B cell (primary cell): ENCODE measurements at regions not wholly inside any gene's neighbourhood (a gene's known extent, or its start where the extent isn't known, plus 50 kb on each side); places are given as distances from the start of the nearest gene placed in this dataset.

Source experiments
- ATAC-seq: fragments of 200-7000 bp; cut with Tn5 transposase; one replicate; pipeline ENCODE4 v1.10.0; 2021; ENCODE audit warnings: low read depth, mild to moderate bottlenecking, moderate number of reproducible peaks, moderate library complexity
- CTCF ChIA-PET: fragments of 350-600 bp; sonication (Branson Sonifier 250); formaldehyde crosslinking; loops from one replicate; lab custom pipeline; 2021; ENCODE audit warnings: antibody characterized with exemption, inconsistent platforms; lab: Charles Lee
- POLR2A ChIA-PET: fragments of 350-600 bp; sonication (Branson Sonifier 250); formaldehyde crosslinking; loops from one replicate; lab custom pipeline; 2021; ENCODE audit warnings: antibody characterized with exemption; lab: Charles Lee
- DNase-seq: peaks from one replicate; pipeline ENCODE4 v3.0.0; 2013
- H2AFZ ChIP-seq: 2 replicates; pipeline ENCODE4 v1.6.1; 2012; ENCODE audit warnings: mild to moderate bottlenecking, low read depth, low read length; ENCODE audit not compliant: insufficient read depth, poor library complexity, severe bottlenecking
- H3K27ac ChIP-seq, 2 donors: 1 replicate in 1 of 2; 2 replicates in 1 of 2; pipeline ENCODE4 v1.5.1; 2012 to 2013; ENCODE audit warnings: low read length in 2 of 2, mild to moderate bottlenecking in 2 of 2, moderate library complexity in 1 of 2
- H3K27me3 ChIP-seq, 4 experiments: fragments of 200-600 bp in 1 of 4; sonication (generic) in 1 of 4; replicated peaks in 1 of 4; 1 replicate in 2 of 4; 2 replicates in 2 of 4; pipeline versions ENCODE4 v1.6.1 to v1.7.0; 2013 to 2016; ENCODE audit warnings: low read length in 3 of 4, mild to moderate bottlenecking in 2 of 4, mixed read lengths in 1 of 4, moderate library complexity in 1 of 4; ENCODE audit not compliant: insufficient read depth in 4 of 4, control insufficient read depth in 3 of 4; ENCODE audit errors: control extremely low read depth in 1 of 4
- H3K36me3 ChIP-seq, 2 experiments: replicated peaks in 1 of 2; 1 replicate in 1 of 2; 2 replicates in 1 of 2; pipeline versions ENCODE4 v1.6.1 to v1.7.1; 2013; ENCODE audit warnings: low read length in 1 of 2; ENCODE audit not compliant: insufficient read depth in 2 of 2, control insufficient read depth in 1 of 2; ENCODE audit errors: control extremely low read depth in 1 of 2, extremely low read depth in 1 of 2
- H3K4me1 ChIP-seq, 2 donors: fragments of 200-600 bp in 1 of 2; sonication (generic) in 1 of 2; 1 replicate in 1 of 2; 2 replicates in 1 of 2; pipeline versions ENCODE4 v1.5.1 to v1.6.1; 2013 to 2017; ENCODE audit warnings: low read length in 2 of 2; ENCODE audit not compliant: control insufficient read depth in 2 of 2, insufficient read depth in 2 of 2
- H3K4me2 ChIP-seq: replicated peaks from 2 replicates; pipeline ENCODE3; 2012; ENCODE audit warnings: mild to moderate bottlenecking, low read depth, low read length; ENCODE audit not compliant: poor library complexity, severe bottlenecking
- H3K4me3 ChIP-seq, 5 experiments: fragments of 200-600 bp in 1 of 5; sonication (generic) in 1 of 5; 1 replicate in 3 of 5; 2 replicates in 2 of 5; pipeline versions ENCODE4 v1.5.1 to v1.7.0; 2011 to 2016; ENCODE audit warnings: low read length in 4 of 5, mild to moderate bottlenecking in 4 of 5, low read depth in 2 of 5, control low read depth in 1 of 5, moderate library complexity in 1 of 5; ENCODE audit not compliant: insufficient read depth in 1 of 5; ENCODE audit errors: control extremely low read depth in 1 of 5, extremely low read depth in 1 of 5
- H3K79me2 ChIP-seq: fragments of 200-600 bp; sonication (generic); one replicate; pipeline ENCODE4 v1.6.0; 2016; ENCODE audit warnings: low read length; ENCODE audit not compliant: control insufficient read depth, insufficient read depth
- H3K9ac ChIP-seq: fragments of 200-600 bp; sonication (generic); 2 replicates; pipeline ENCODE4 v1.6.1; 2017; ENCODE audit warnings: mild to moderate bottlenecking, low read length, moderate library complexity
- H3K9me3 ChIP-seq, 3 donors: one replicate each; pipeline versions ENCODE4 v1.6.1 to v1.7.1; 2013; ENCODE audit warnings: low read length in 2 of 3; ENCODE audit not compliant: control insufficient read depth in 2 of 3, insufficient read depth in 1 of 3; ENCODE audit errors: control extremely low read depth in 1 of 3
- H4K20me1 ChIP-seq: 2 replicates; pipeline ENCODE4 v1.6.0; 2012; ENCODE audit warnings: mild to moderate bottlenecking, low read length; ENCODE audit not compliant: insufficient read depth, control insufficient read depth, poor library complexity, severe bottlenecking
- H3K27ac Mint-ChIP-seq: one replicate; pipeline ENCODE4 v1.8.0; 2021; ENCODE audit warnings: mixed read lengths
- H3K27me3 Mint-ChIP-seq: one replicate; pipeline ENCODE4 v1.8.0; 2021; ENCODE audit warnings: mixed read lengths
- H3K4me1 Mint-ChIP-seq: one replicate; pipeline ENCODE4 v1.8.0; 2021; ENCODE audit warnings: mixed read lengths
- H3K4me3 Mint-ChIP-seq: one replicate; pipeline ENCODE4 v1.8.0; 2021; ENCODE audit warnings: mixed read lengths
- H3K9me3 Mint-ChIP-seq: one replicate; pipeline ENCODE4 v1.8.0; 2022; ENCODE audit warnings: mixed read lengths; ENCODE audit not compliant: insufficient read depth
- CTCF ChIP-seq: fragments of 200-600 bp; IDR thresholded peaks from one replicate; pipeline ENCODE4 v1.8.0; 2022; ENCODE audit warnings: antibody characterized with exemption, mild to moderate bottlenecking
- EZH2 ChIP-seq: IDR thresholded peaks from 2 replicates; pipeline ENCODE4 v1.6.1; 2012; ENCODE audit warnings: borderline replicate concordance, low read depth, mild to moderate bottlenecking, moderate library complexity, low read length; ENCODE audit not compliant: insufficient read depth, poor library complexity, severe bottlenecking
- WGBS: methylation state at CpG from one replicate; pipeline ENCODE4 v1.1.5; 2013; ENCODE audit warnings: missing lambda C conversion rate; ENCODE audit not compliant: insufficient coverage; 5-methylcytosine and 5-hydroxymethylcytosine counted together
- intact Hi-C: fragments of 100-400 bp; cut with micrococcal nuclease; formaldehyde crosslinking; loops from one replicate; pipeline ENCODE4 v1.10.0; 2022

- Mint-ChIP-seq H3K27ac (no peak overlapping the region), H3K4me1 (no peaks in the 10 kb centered on the region), H3K9me3 (no peaks in the 10 kb centered on the region), H3K27me3 (no peaks in the 10 kb centered on the region), H3K4me3 (no peak overlapping the region)
- no CpG with 5 or more reads among the region's 1 CpG for WGBS
- ChIA-PET POLR2A (no interaction called here), CTCF (no interaction called here)
- Histone ChIP-seq H2AFZ (no peak overlapping the region), H3K4me2 (no peak overlapping the region), H3K27ac (no peak overlapping the region), H3K9me3 (no peaks in the 10 kb centered on the region), H3K4me3 (no peak overlapping the region), H3K9ac (no peak overlapping the region), H3K4me1 (no peaks in the 10 kb centered on the region), H3K79me2 (no peaks in the 10 kb centered on the region), H3K27me3 (no peaks in the 10 kb centered on the region), H3K36me3 (no peaks in the 10 kb centered on the region), H4K20me1 (no peaks in the 10 kb centered on the region)
- ATAC-seq = no peak
- no peak for TF ChIP-seq CTCF
- TF ChIP-seq EZH2 = no peak
- intact Hi-C loops = no loop called here
- DNase-seq = no peak
Observed at GRCh38 chrX:85569096-85569495, 189.6 kb upstream of the POF1B start.

GRCh38 chrX:85561231-85561630 lies 181.8 kb upstream of the POF1B start:
- Histone ChIP-seq H4K20me1 (no peaks in the 10 kb centered on the region), H2AFZ (no peak overlapping the region), H3K79me2 (no peaks in the 10 kb centered on the region), H3K9ac (no peak overlapping the region), H3K4me1 (no peaks in the 10 kb centered on the region), H3K27me3 (no peaks in the 10 kb centered on the region), H3K27ac (no peak overlapping the region), H3K4me3 (no peak overlapping the region), H3K9me3 (no peaks in the 10 kb centered on the region), H3K4me2 (no peak overlapping the region), H3K36me3 (no peaks in the 10 kb centered on the region)
- Mint-ChIP-seq H3K27me3 (no peaks in the 10 kb centered on the region), H3K9me3 (no peaks in the 10 kb centered on the region), H3K4me1 (no peaks in the 10 kb centered on the region), H3K27ac (no peak overlapping the region), H3K4me3 (no peak overlapping the region)
- POLR2A ChIA-PET = no interaction called here
- intact Hi-C loops = no loop called here
- WGBS = 79% methylated on average over 7 of the region's 7 CpGs
- DNase-seq (no peak), ATAC-seq (no peak)
- no peak for TF ChIP-seq CTCF
- no peak for TF ChIP-seq EZH2
- CTCF ChIA-PET = no interaction called here
